ENCODE measurements at regions not wholly inside any gene's neighbourhood (a gene's known extent, or its start where the extent isn't known, plus 50 kb on each side); places are given as distances from the start of the nearest gene placed in this dataset.

DNA sequence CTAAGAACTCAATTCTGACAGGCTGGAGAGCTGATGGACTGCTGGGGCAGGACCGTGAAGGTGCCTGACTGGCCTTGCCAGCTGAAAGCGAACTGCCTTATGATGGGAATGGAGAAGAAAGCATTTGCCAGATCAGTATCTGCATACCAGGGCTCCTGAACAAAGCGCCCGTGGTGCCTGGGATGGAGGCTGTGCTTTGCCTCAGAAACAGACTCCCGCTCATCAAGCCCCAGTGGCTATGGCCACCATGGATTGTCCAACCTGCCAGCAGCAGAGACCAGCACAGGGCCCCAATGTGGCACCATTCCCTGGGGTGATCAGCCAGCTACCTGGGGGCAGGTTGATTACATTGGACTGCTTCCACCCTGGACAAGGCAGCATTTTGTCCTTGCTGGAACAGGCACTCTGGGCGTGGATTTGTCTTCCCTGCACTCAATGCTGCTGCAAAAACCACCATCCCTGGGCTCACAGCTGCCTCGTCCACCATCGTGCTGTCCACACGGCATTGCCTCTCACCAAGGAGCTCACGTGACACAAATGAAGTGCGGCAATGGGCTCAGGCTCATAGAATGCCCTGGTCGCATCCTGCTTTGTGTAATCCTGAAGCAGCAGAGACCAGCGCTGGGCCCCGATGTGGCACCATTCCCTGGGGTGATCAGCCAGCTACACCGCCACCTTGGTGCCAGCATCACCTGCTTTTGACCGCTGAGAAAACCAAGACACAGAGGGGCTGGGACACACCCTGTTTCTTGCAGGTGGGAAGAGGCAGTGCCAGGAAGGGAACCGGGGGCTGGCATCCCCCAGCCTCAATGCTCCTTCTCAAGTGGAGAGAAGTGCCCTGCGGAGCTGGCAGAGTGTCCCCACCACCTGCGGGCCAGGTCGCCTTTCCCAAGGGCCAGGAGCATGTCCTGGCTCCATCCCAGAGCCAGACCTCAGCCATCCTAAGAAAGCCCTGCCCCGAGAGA is 1367.5 kb downstream of the BRD1 start:
- no peak overlapping the region for H3K27ac ChIP-seq (ENCODE audit: extremely low read depth, low read depth, low read length)
- H3K4me3 ChIP-seq (ENCODE audit: low read depth, low read length) = no peak overlapping the region
- ChIA-PET CTCF (interaction anchor here (0.6 kb wide), 1 partner anchor 475 kb away, joined by 3 read pairs; no protein-coding TSS in a partner anchor), POLR2A (no interaction called here)
- TF ChIP-seq, protein P1, sequence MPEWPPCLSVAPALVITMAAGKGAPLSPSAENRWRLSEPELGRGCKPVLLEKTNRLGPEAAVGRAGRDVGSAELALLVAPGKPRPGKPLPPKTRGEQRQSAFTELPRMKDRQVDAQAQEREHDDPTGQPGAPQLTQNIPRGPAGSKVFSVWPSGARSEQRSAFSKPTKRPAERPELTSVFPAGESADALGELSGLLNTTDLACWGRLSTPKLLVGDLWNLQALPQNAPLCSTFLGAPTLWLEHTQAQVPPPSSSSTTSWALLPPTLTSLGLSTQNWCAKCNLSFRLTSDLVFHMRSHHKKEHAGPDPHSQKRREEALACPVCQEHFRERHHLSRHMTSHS (tag by site-specific recombination; IDR thresholded peaks at IDR 0.05) = no peak
- TF ChIP-seq ZBTB7A (tag by site-specific recombination; IDR thresholded peaks at IDR 0.05; ENCODE audit: low read depth) = no peak
- TF ChIP-seq ZFP37 (tag by site-specific recombination; IDR thresholded peaks at IDR 0.05) = no peak
- no peak for TF ChIP-seq ZNF571 (tag by site-specific recombination; IDR thresholded peaks at IDR 0.05)
- TF ChIP-seq, protein P2, sequence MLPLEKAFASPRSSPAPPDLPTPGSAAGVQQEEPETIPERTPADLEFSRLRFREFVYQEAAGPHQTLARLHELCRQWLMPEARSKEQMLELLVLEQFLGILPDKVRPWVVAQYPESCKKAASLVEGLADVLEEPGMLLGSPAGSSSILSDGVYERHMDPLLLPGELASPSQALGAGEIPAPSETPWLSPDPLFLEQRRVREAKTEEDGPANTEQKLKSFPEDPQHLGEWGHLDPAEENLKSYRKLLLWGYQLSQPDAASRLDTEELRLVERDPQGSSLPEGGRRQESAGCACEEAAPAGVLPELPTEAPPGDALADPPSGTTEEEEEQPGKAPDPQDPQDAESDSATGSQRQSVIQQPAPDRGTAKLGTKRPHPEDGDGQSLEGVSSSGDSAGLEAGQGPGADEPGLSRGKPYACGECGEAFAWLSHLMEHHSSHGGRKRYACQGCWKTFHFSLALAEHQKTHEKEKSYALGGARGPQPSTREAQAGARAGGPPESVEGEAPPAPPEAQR (tag by site-specific recombination; IDR thresholded peaks at IDR 0.05) = no peak
- no peak for TF ChIP-seq ZNF621 (tag by site-specific recombination; IDR thresholded peaks at IDR 0.05)
- no peak for TF ChIP-seq KLF9 (tag by site-specific recombination; IDR thresholded peaks at IDR 0.05; ENCODE audit: low read depth)
- no peak for TF ChIP-seq ZNF341 (tag by site-specific recombination; IDR thresholded peaks at IDR 0.05; ENCODE audit: low read depth)
- H3K4me1 ChIP-seq (ENCODE audit: control insufficient read depth, insufficient read depth, low read length) = no peaks in the 10 kb centered on the region
- no peaks in the 10 kb centered on the region for H3K9me3 ChIP-seq (ENCODE audit: control insufficient read depth, insufficient read depth, low read depth, low read length)
- no peaks in the 10 kb centered on the region for H3K36me3 ChIP-seq (ENCODE audit: control insufficient read depth in 2 of 2, insufficient read depth in 1 of 2, low read length in 2 of 2)

- Histone ChIP-seq H3K4me1 (ENCODE audit: control insufficient read depth, insufficient read depth, low read length) (no peaks in the 10 kb centered on the region), H3K9me3 (ENCODE audit: control insufficient read depth, insufficient read depth, low read depth, low read length) (no peaks in the 10 kb centered on the region), H3K36me3 (ENCODE audit: control insufficient read depth in 2 of 2, insufficient read depth in 1 of 2, low read length in 2 of 2) (no peaks in the 10 kb centered on the region), H3K27ac (ENCODE audit: extremely low read depth, low read depth, low read length) (no peak overlapping the region), H3K4me3 (ENCODE audit: low read depth, low read length) (no peak overlapping the region)
- POLR2A ChIA-PET = no interaction called here
- TF ChIP-seq ZNF837 (tag by site-specific recombination; IDR thresholded peaks at IDR 0.05) = no peak
- CTCF ChIA-PET = no interaction called here
Observed at GRCh38 chr22:48459259-48459658, 1368.4 kb downstream of the BRD1 start.

GRCh38 chr22:48456449-48456848 is 1371.2 kb downstream of the BRD1 start:
- POLR2A ChIA-PET = no interaction called here
- CTCF ChIA-PET = no interaction called here
- Histone ChIP-seq H3K9me3 (ENCODE audit: control insufficient read depth, insufficient read depth, low read depth, low read length) (no peaks in the 10 kb centered on the region), H3K4me3 (ENCODE audit: low read depth, low read length) (no peak overlapping the region), H3K27ac (ENCODE audit: extremely low read depth, low read depth, low read length) (no peak overlapping the region), H3K4me1 (ENCODE audit: control insufficient read depth, insufficient read depth, low read length) (no peaks in the 10 kb centered on the region), H3K36me3 (ENCODE audit: control insufficient read depth in 2 of 2, insufficient read depth in 1 of 2, low read length in 2 of 2) (no peaks in the 10 kb centered on the region)
- TF ChIP-seq ZNF777 (tag by site-specific recombination; IDR thresholded peaks at IDR 0.05; ENCODE audit: borderline replicate concordance) = no peak
- no peak for TF ChIP-seq RBAK (tag by site-specific recombination; IDR thresholded peaks at IDR 0.05)
- no peak for TF ChIP-seq ZNF423 (tag by site-specific recombination; IDR thresholded peaks at IDR 0.05)
- TF ChIP-seq TCF7L2 (IDR thresholded peaks at IDR 0.05; ENCODE audit: borderline replicate concordance, low read depth, low read length) = no peak
- no peak for TF ChIP-seq HIC1 (tag by site-specific recombination; IDR thresholded peaks at IDR 0.05)
- no peak for TF ChIP-seq ZNF629 (tag by site-specific recombination; IDR thresholded peaks at IDR 0.05)
- no peak for TF ChIP-seq ZSCAN5A (tag by site-specific recombination; IDR thresholded peaks at IDR 0.05)
- TF ChIP-seq ZSCAN16 (tag by site-specific recombination; IDR thresholded peaks at IDR 0.05) = no peak
- TF ChIP-seq MYNN (tag by site-specific recombination; IDR thresholded peaks at IDR 0.05; ENCODE audit: borderline replicate concordance) = no peak
- no peak for TF ChIP-seq ZNF335 (tag by site-specific recombination; conservative IDR thresholded peaks at IDR 0.05)
- no peak for TF ChIP-seq PRDM10 (tag by site-specific recombination; IDR thresholded peaks at IDR 0.05)
- TF ChIP-seq ZNF521 (tag by site-specific recombination; IDR thresholded peaks at IDR 0.05) = no peak
- TF ChIP-seq OSR2 (tag by site-specific recombination; IDR thresholded peaks at IDR 0.05) = no peak
